ENCODE measurements at regions not wholly inside any gene's neighbourhood (a gene's known extent, or its start where the extent isn't known, plus 50 kb on each side); places are given as distances from the start of the nearest gene placed in this dataset.

DNA sequence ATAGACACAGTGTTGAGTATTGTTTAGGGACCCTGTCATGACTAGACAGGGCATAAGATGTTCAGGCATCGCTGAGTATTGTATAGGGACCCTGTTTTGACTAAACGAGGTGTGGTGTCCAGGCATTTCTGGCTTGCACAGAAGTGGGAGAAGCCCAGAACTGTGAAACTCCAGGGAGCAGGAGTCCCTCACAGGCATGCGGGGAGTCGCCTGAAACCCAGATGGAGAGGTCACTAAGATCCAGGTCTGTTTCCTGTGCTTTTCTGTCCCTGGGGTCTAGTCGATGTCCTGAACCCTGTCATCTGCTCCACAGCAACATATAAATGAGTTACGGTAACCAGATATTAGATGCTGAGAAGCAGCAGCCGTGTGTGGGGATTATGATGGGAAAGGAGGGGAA is 469.0 kb upstream of the SALL3 start:
- Histone ChIP-seq H3K4me2 (ENCODE audit: low read length) (no peak overlapping the region), H3K9me2 (ENCODE audit: insufficient read depth, low read length) (no peaks in the 10 kb centered on the region), H3K27me3 (ENCODE audit: insufficient read depth, low read depth, low read length) (no peaks in the 10 kb centered on the region), H3F3A (ENCODE audit: insufficient read depth, low read length, poor library complexity, severe bottlenecking) (no peaks in the 10 kb centered on the region), H2AFZ (ENCODE audit: low read depth, low read length) (no peak overlapping the region), H4K20me1 (ENCODE audit: insufficient read depth) (no peaks in the 10 kb centered on the region), H3K36me3 (ENCODE audit: insufficient read depth, low read length) (no peaks in the 10 kb centered on the region), H3K9me3 (ENCODE audit: low read length) (no peaks in the 10 kb centered on the region), H3K4me3 (ENCODE audit: low read length) (no peak overlapping the region), H3K9ac (ENCODE audit: low read length) (no peak overlapping the region), H3K79me2 (replicated peaks; ENCODE audit: insufficient read depth, low read length) (no peaks in the 10 kb centered on the region), H3K27ac (ENCODE audit: low read length) (no peak overlapping the region)
- TF ChIP-seq MXI1 (conservative IDR thresholded peaks at IDR 0.05; ENCODE audit: poor library complexity, severe bottlenecking) (no peak), EP300 (conservative IDR thresholded peaks at IDR 0.05; ENCODE audit: poor library complexity, severe bottlenecking) (no peak), POLR2AphosphoS5 (IDR thresholded peaks at IDR 0.05) (no peak), SMC3 (conservative IDR thresholded peaks at IDR 0.05; ENCODE audit: poor library complexity) (no peak), TAF1 (IDR thresholded peaks at IDR 0.05; ENCODE audit: low read depth) (no peak), EZH2 (IDR thresholded peaks at IDR 0.05; ENCODE audit: borderline replicate concordance, insufficient read depth, low read length, poor library complexity, severe bottlenecking) (no peak), RAD21 (conservative IDR thresholded peaks at IDR 0.05) (no peak)
- TF ChIP-seq, protein P1, sequence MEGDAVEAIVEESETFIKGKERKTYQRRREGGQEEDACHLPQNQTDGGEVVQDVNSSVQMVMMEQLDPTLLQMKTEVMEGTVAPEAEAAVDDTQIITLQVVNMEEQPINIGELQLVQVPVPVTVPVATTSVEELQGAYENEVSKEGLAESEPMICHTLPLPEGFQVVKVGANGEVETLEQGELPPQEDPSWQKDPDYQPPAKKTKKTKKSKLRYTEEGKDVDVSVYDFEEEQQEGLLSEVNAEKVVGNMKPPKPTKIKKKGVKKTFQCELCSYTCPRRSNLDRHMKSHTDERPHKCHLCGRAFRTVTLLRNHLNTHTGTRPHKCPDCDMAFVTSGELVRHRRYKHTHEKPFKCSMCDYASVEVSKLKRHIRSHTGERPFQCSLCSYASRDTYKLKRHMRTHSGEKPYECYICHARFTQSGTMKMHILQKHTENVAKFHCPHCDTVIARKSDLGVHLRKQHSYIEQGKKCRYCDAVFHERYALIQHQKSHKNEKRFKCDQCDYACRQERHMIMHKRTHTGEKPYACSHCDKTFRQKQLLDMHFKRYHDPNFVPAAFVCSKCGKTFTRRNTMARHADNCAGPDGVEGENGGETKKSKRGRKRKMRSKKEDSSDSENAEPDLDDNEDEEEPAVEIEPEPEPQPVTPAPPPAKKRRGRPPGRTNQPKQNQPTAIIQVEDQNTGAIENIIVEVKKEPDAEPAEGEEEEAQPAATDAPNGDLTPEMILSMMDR (IDR thresholded peaks at IDR 0.05; ENCODE audit: poor library complexity, severe bottlenecking) = no peak
- TF ChIP-seq, protein P2, sequence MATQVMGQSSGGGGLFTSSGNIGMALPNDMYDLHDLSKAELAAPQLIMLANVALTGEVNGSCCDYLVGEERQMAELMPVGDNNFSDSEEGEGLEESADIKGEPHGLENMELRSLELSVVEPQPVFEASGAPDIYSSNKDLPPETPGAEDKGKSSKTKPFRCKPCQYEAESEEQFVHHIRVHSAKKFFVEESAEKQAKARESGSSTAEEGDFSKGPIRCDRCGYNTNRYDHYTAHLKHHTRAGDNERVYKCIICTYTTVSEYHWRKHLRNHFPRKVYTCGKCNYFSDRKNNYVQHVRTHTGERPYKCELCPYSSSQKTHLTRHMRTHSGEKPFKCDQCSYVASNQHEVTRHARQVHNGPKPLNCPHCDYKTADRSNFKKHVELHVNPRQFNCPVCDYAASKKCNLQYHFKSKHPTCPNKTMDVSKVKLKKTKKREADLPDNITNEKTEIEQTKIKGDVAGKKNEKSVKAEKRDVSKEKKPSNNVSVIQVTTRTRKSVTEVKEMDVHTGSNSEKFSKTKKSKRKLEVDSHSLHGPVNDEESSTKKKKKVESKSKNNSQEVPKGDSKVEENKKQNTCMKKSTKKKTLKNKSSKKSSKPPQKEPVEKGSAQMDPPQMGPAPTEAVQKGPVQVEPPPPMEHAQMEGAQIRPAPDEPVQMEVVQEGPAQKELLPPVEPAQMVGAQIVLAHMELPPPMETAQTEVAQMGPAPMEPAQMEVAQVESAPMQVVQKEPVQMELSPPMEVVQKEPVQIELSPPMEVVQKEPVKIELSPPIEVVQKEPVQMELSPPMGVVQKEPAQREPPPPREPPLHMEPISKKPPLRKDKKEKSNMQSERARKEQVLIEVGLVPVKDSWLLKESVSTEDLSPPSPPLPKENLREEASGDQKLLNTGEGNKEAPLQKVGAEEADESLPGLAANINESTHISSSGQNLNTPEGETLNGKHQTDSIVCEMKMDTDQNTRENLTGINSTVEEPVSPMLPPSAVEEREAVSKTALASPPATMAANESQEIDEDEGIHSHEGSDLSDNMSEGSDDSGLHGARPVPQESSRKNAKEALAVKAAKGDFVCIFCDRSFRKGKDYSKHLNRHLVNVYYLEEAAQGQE (IDR thresholded peaks at IDR 0.05; ENCODE audit: borderline replicate concordance) = no peak

DNA sequence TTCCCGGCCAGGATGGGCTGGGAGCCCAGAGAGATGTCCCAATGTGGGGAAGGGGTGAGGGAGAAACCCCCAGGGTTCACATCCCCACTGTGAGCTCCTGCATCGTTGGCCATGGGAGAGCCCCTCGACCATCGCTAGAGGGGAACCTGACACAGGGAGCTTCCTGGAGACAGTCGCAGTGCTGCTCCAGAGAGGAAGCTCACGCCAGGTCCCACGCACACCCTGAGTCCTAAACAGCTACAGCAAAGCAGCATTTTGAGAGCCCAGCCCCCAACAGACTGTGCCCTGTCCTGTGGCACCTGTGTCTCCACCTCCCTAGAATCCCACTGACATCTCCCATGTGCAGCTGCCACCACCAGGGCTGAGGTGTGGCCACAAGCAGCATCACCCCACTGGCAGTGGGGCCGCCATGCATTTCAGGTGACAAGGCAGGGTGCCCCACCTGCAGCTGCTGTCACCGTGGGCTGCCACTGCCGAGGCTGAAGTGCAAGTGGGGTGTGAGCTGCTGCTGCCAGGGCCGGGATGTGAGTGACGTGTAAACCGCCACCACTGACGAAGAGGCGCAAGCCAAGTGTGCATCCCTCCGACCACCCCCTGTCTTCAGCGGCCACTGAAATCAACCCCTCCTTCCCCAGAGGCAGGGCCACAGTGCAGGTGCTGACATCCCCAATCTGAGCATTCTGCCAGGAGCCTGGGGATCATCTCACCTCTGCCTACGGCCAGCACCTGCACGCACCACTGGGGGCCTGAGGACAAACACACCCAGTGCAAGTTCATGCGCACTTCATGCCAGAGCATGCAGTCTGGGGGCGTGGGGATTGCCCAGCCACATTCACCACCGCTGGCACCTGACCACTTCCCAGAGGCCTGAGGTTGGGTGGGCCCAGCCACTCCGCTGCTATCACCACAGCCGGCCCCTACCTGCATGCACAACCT is 467.7 kb upstream of the SALL3 start:
- no peak overlapping the region for H3K4me2 ChIP-seq (ENCODE audit: low read length)
- no peaks in the 10 kb centered on the region for H3K36me3 ChIP-seq (ENCODE audit: insufficient read depth, low read length)
- H3K79me2 ChIP-seq (replicated peaks; ENCODE audit: insufficient read depth, low read length) = no peaks in the 10 kb centered on the region
- H3K9me2 ChIP-seq (ENCODE audit: insufficient read depth, low read length) = no peaks in the 10 kb centered on the region
- H3K9me3 ChIP-seq (ENCODE audit: low read length) = no peaks in the 10 kb centered on the region
- H3F3A ChIP-seq (ENCODE audit: insufficient read depth, low read length, poor library complexity, severe bottlenecking) = no peaks in the 10 kb centered on the region
- no peak overlapping the region for H3K9ac ChIP-seq (ENCODE audit: low read length)
- H2AFZ ChIP-seq (ENCODE audit: low read depth, low read length) = no peak overlapping the region
- H3K4me3 ChIP-seq (ENCODE audit: low read length) = no peak overlapping the region
- H3K27me3 ChIP-seq (ENCODE audit: insufficient read depth, low read depth, low read length) = no peaks in the 10 kb centered on the region
- H4K20me1 ChIP-seq (ENCODE audit: insufficient read depth) = no peaks in the 10 kb centered on the region
- H3K27ac ChIP-seq (ENCODE audit: low read length) = no peak overlapping the region
- no peak for TF ChIP-seq EP300 (conservative IDR thresholded peaks at IDR 0.05; ENCODE audit: poor library complexity, severe bottlenecking)
- TF ChIP-seq, protein P1 (IDR thresholded peaks at IDR 0.05; ENCODE audit: poor library complexity, severe bottlenecking) = no peak
